Astrocyte of the cerebellum (primary cell): ENCODE measurements at regions not wholly inside any gene's neighbourhood (a gene's known extent, or its start where the extent isn't known, plus 50 kb on each side); places are given as distances from the start of the nearest gene placed in this dataset.

Source experiments
- DNase-seq: peaks from one replicate; pipeline ENCODE4 v3.0.0-alpha.2; 2011; ENCODE audit warnings: low read depth
- H3K4me3 ChIP-seq: 2 replicates; pipeline ENCODE4 v1.5.1; 2011; ENCODE audit warnings: mild to moderate bottlenecking, low read depth, low read length, moderate library complexity
- CTCF ChIP-seq: IDR thresholded peaks from 2 replicates; pipeline ENCODE4 v1.5.1; 2012; ENCODE audit warnings: low read length, low read depth, moderate library complexity, mild to moderate bottlenecking; ENCODE audit errors: missing control alignments
- in situ Hi-C: cut with HindIII; loops from 2 replicates; pipeline ENCODE4 v1.10.0; 2017; ENCODE audit warnings: low sequenced_read_pairs

- no peak overlapping the region for H3K4me3 ChIP-seq
- in situ Hi-C loops, result no loop called here
- no peak for DNase-seq
- TF ChIP-seq CTCF, result no peak
Measured at GRCh38 chr15:45991863-45992262, 357.0 kb downstream of the SQOR start.

- no peak for TF ChIP-seq CTCF
- no peak overlapping the region for H3K4me3 ChIP-seq
- in situ Hi-C loops, result no loop called here
Measured at GRCh38 chr15:45993072-45993471, 358.2 kb downstream of the SQOR start.

GRCh38 chr15:45993508-45993907, 358.7 kb downstream of the SQOR start:
- no peak for TF ChIP-seq CTCF
- DNase-seq, result no peak
- in situ Hi-C loops, result no loop called here
- no peak overlapping the region for H3K4me3 ChIP-seq

More at GRCh38 chr15:45993072-45993471, 358.2 kb downstream of the SQOR start:
- DNase-seq, result no peak

GRCh38 chr15:45995800-45996199, 361.0 kb downstream of the SQOR start:
- TF ChIP-seq CTCF, result no peak
- DNase-seq, result no peak
- H3K4me3 ChIP-seq, result no peak overlapping the region
- in situ Hi-C loops, result no loop called here

GRCh38 chr15:46014532-46014931, 379.7 kb downstream of the SQOR start:
- TF ChIP-seq CTCF, result no peak
- in situ Hi-C loops, result no loop called here
- DNase-seq, result no peak
- no peak overlapping the region for H3K4me3 ChIP-seq

GRCh38 chr15:46034755-46035154, 399.9 kb downstream of the SQOR start:
- DNase-seq, result no peak
- no peak overlapping the region for H3K4me3 ChIP-seq
- no peak for TF ChIP-seq CTCF
- in situ Hi-C loops, result no loop called here

GRCh38 chr15:46039703-46040102, 404.9 kb downstream of the SQOR start:
- in situ Hi-C loops, result no loop called here
- no peak for TF ChIP-seq CTCF
- no peak overlapping the region for H3K4me3 ChIP-seq
- DNase-seq, result no peak
